HL-60 (cell line): ENCODE measurements at regions not wholly inside any gene's neighbourhood (a gene's known extent, or its start where the extent isn't known, plus 50 kb on each side); places are given as distances from the start of the nearest gene placed in this dataset.

Experiments used
- CTCF ChIP-seq: IDR thresholded peaks from one replicate; pipeline ENCODE4 v1.5.1; 2011; ENCODE audit warnings: low read length, control low read depth, inconsistent platforms; ENCODE audit not compliant: insufficient read depth
- POLR2AphosphoS5 ChIP-seq: IDR thresholded peaks from 2 replicates; pipeline ENCODE4 v1.6.1; 2012; ENCODE audit warnings: low read depth
- TF ChIP-seq, protein P1 (sequence below): IDR thresholded peaks from 2 replicates; pipeline ENCODE4 v1.6.1; 2012; ENCODE audit warnings: low read depth; ENCODE audit not compliant: insufficient replicate concordance

DNA sequence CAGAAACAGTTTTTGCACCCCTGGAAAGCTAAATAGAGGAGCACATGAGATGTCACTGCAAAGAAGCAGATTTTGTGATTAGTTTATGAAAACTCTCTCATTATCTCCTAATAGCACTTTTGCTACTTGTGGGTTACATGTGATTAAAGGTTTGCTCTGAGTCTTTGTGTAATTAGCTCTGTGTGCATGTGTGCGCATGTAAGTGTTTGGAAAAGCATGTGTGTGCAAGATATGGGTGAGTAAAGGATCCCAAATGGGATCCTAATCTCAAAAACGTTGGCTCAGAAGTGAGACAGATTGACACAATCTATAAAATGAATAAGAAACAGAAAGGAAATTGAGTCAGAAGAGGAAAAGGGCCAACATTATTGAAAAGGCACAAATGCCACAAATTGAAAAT is 104.5 kb downstream of the SKIDA1 start:
- TF ChIP-seq CTCF = no peak
- TF ChIP-seq, protein P1, sequence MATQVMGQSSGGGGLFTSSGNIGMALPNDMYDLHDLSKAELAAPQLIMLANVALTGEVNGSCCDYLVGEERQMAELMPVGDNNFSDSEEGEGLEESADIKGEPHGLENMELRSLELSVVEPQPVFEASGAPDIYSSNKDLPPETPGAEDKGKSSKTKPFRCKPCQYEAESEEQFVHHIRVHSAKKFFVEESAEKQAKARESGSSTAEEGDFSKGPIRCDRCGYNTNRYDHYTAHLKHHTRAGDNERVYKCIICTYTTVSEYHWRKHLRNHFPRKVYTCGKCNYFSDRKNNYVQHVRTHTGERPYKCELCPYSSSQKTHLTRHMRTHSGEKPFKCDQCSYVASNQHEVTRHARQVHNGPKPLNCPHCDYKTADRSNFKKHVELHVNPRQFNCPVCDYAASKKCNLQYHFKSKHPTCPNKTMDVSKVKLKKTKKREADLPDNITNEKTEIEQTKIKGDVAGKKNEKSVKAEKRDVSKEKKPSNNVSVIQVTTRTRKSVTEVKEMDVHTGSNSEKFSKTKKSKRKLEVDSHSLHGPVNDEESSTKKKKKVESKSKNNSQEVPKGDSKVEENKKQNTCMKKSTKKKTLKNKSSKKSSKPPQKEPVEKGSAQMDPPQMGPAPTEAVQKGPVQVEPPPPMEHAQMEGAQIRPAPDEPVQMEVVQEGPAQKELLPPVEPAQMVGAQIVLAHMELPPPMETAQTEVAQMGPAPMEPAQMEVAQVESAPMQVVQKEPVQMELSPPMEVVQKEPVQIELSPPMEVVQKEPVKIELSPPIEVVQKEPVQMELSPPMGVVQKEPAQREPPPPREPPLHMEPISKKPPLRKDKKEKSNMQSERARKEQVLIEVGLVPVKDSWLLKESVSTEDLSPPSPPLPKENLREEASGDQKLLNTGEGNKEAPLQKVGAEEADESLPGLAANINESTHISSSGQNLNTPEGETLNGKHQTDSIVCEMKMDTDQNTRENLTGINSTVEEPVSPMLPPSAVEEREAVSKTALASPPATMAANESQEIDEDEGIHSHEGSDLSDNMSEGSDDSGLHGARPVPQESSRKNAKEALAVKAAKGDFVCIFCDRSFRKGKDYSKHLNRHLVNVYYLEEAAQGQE = no peak
- TF ChIP-seq POLR2AphosphoS5 = no peak
